Endothelial cell of umbilical vein (primary cell): ENCODE measurements at regions not wholly inside any gene's neighbourhood (a gene's known extent, or its start where the extent isn't known, plus 50 kb on each side); places are given as distances from the start of the nearest gene placed in this dataset.

ENCODE experiments used
- BruUV-seq: library from RNA; stranded (reverse); fragments of 400-500 nt; replicated peaks from 2 replicates; lab custom pipeline; 2021; lab: Mats Ljungman, UMichigan
- CTCF ChIA-PET: fragments of 300-600, 350-600 bp; sonication (Branson Sonifier 250); formaldehyde crosslinking; loops from one replicate; lab custom pipeline; 2021; ENCODE audit warnings: antibody characterized with exemption, inconsistent platforms; lab: Charles Lee
- POLR2A ChIA-PET: fragments of 300-600, 350-600 bp; sonication (Branson Sonifier 250); formaldehyde crosslinking; loops from one replicate; lab custom pipeline; 2021; ENCODE audit warnings: antibody characterized with exemption, inconsistent platforms; lab: Charles Lee
- DNase-seq: peaks from one replicate; pipeline ENCODE4 v3.0.0-alpha.2; 2011; ENCODE audit warnings: low read depth, low spot score
- FAIRE-seq: peaks from 2 replicates; lab custom pipeline; 2011; peaks lifted over from hg19 to GRCh38; lab: Jason Lieb, UNC
- H2AFZ ChIP-seq: 2 replicates; pipeline ENCODE4 v1.6.0; 2012; ENCODE audit warnings: low read depth, low read length, control low read depth, inconsistent platforms
- H3K27ac ChIP-seq: 2 replicates; pipeline ENCODE4 v1.5.1; 2011; ENCODE audit warnings: low read depth, mild to moderate bottlenecking, control low read depth, low read length, moderate library complexity; ENCODE audit not compliant: insufficient read depth
- H3K27me3 ChIP-seq, 2 experiments: 2 replicates each; pipeline versions ENCODE4 v1.6.0 to v1.6.1; 2011; ENCODE audit warnings: low read length in 2 of 2, mixed read lengths in 1 of 2; ENCODE audit not compliant: control insufficient read depth in 2 of 2, insufficient read depth in 2 of 2
- H3K36me3 ChIP-seq, 2 experiments: 2 replicates in 1 of 2; 3 replicates in 1 of 2; pipeline ENCODE4 v1.5.1; 2011; ENCODE audit warnings: low read length in 2 of 2, mild to moderate bottlenecking in 1 of 2, moderate library complexity in 1 of 2; ENCODE audit not compliant: control insufficient read depth in 2 of 2, insufficient read depth in 2 of 2; ENCODE audit errors: extremely low read depth in 1 of 2
- H3K4me1 ChIP-seq: 3 replicates; pipeline ENCODE4 v1.5.1; 2011; ENCODE audit warnings: mild to moderate bottlenecking, low read length; ENCODE audit not compliant: control insufficient read depth, insufficient read depth; ENCODE audit errors: extremely low read depth
- H3K4me2 ChIP-seq: 2 replicates; pipeline ENCODE4 v1.6.1; 2011; ENCODE audit warnings: low read length, control low read depth, mixed read lengths; ENCODE audit not compliant: insufficient read depth
- H3K4me3 ChIP-seq, 3 experiments: fragments of 200-600 bp in 1 of 3; sonication (generic), shearing (Covaris generic) in 1 of 3; replicated peaks in 1 of 3; 2 replicates each; pipeline ENCODE4 v1.5.1; 2011 to 2016; ENCODE audit warnings: control low read depth in 3 of 3, low read length in 3 of 3, mild to moderate bottlenecking in 2 of 3, inconsistent platforms in 1 of 3, low read depth in 1 of 3, moderate library complexity in 1 of 3; ENCODE audit not compliant: insufficient read depth in 1 of 3
- H3K79me2 ChIP-seq: 2 replicates; pipeline ENCODE4 v1.6.0; 2012; ENCODE audit warnings: low read length, inconsistent platforms; ENCODE audit not compliant: control insufficient read depth, insufficient read depth
- H3K9ac ChIP-seq: replicated peaks from 2 replicates; pipeline ENCODE3; 2011; ENCODE audit warnings: low read length, control low read depth; ENCODE audit not compliant: insufficient read depth; ENCODE audit errors: extremely low read depth
- H3K9me1 ChIP-seq: replicated peaks from 3 replicates; pipeline ENCODE4 v1.6.0; 2011; ENCODE audit warnings: mild to moderate bottlenecking, low read length; ENCODE audit not compliant: control insufficient read depth, insufficient read depth; ENCODE audit errors: extremely low read depth
- H3K9me3 ChIP-seq: replicated peaks from 2 replicates; pipeline ENCODE4 v1.5.1; 2012; ENCODE audit warnings: low read length, inconsistent platforms; ENCODE audit not compliant: control insufficient read depth, insufficient read depth
- H4K20me1 ChIP-seq: replicated peaks from 2 replicates; pipeline ENCODE3; 2011; ENCODE audit warnings: mild to moderate bottlenecking, low read length; ENCODE audit not compliant: control insufficient read depth, insufficient read depth; ENCODE audit errors: extremely low read depth
- CTCF ChIP-seq, 2 donors: IDR thresholded peaks; 1 replicate in 1 of 2; 2 replicates in 1 of 2; pipeline ENCODE4 v1.5.1; 2011; ENCODE audit warnings: low read length in 2 of 2, mild to moderate bottlenecking in 2 of 2, moderate library complexity in 2 of 2, control low read depth in 1 of 2, inconsistent platforms in 1 of 2, low read depth in 1 of 2; ENCODE audit not compliant: insufficient read depth in 1 of 2; ENCODE audit errors: extremely low read depth in 1 of 2
- EZH2 ChIP-seq: IDR thresholded peaks from 2 replicates; pipeline ENCODE4 v1.6.1; 2012; ENCODE audit warnings: borderline replicate concordance, low read depth, mild to moderate bottlenecking, moderate library complexity, low read length, inconsistent platforms; ENCODE audit not compliant: severe bottlenecking
- FOS ChIP-seq: IDR thresholded peaks from 2 replicates; pipeline ENCODE4 v1.6.1; 2011; ENCODE audit warnings: mild to moderate bottlenecking, low read length, moderate library complexity, borderline replicate concordance; ENCODE audit not compliant: insufficient read depth
- GATA2 ChIP-seq: IDR thresholded peaks from 2 replicates; pipeline ENCODE4 v1.7.0; 2011; ENCODE audit warnings: low read depth, mild to moderate bottlenecking, moderate library complexity, mixed read lengths, low read length; ENCODE audit not compliant: insufficient read length, insufficient read depth
- JUN ChIP-seq: IDR thresholded peaks from 2 replicates; pipeline ENCODE4 v1.6.1; 2011; ENCODE audit warnings: borderline replicate concordance, low read depth; ENCODE audit not compliant: insufficient read length, insufficient read depth
- MAX ChIP-seq: IDR thresholded peaks from 2 replicates; pipeline ENCODE4 v1.6.1; 2011; ENCODE audit not compliant: insufficient read depth, insufficient read length
- MYC ChIP-seq: IDR thresholded peaks from one replicate; pipeline ENCODE4 v1.6.1; 2011; ENCODE audit warnings: mild to moderate bottlenecking, low read depth, low read length
- POLR2A ChIP-seq: IDR thresholded peaks from 2 replicates; pipeline ENCODE4 v1.6.1; 2012; ENCODE audit warnings: low read depth, mild to moderate bottlenecking, control low read depth, low read length
- POLR2AphosphoS5 ChIP-seq: IDR thresholded peaks from 2 replicates; pipeline ENCODE4 v1.6.1; 2012; ENCODE audit warnings: low read depth, mild to moderate bottlenecking, control low read depth, low read length, moderate library complexity; ENCODE audit not compliant: insufficient read depth
- dilution Hi-C: fragments of 300-500 bp; cut with MboI; formaldehyde crosslinking; loops from one replicate; pipeline ENCODE4 v1.15.0; 2019; ENCODE audit warnings: low sequenced_read_pairs; ENCODE audit not compliant: extremely low pct_ligation_motif_present
- intact Hi-C: fragments of 100-400 bp; cut with micrococcal nuclease; formaldehyde crosslinking; loops from one replicate; pipeline ENCODE4 v1.10.0; 2022

GRCh38 chr17:74053712-74054078 is 149.8 kb upstream of the RPL38 start:
- FAIRE-seq (no peak), DNase-seq (no peak)
- H4K20me1 ChIP-seq, result no peaks in the 10 kb centered on the region
- CTCF ChIA-PET, result no interaction called here
- no peaks in the 10 kb centered on the region for H3K27me3 ChIP-seq
- H3K79me2 ChIP-seq, result no peaks in the 10 kb centered on the region
- H3K9me3 ChIP-seq, result peaks cover 2% of the 10 kb centered on the region
- no peaks in the 10 kb centered on the region for H3K4me1 ChIP-seq
- no peak overlapping the region for H2AFZ ChIP-seq
- no TSS peak for BruUV-seq
- TF ChIP-seq CTCF (IDR thresholded peaks at IDR 0.05; ENCODE audit: extremely low read depth in 1 of 2, insufficient read depth in 1 of 2, low read depth in 1 of 2, low read length in 2 of 2), result no peak
- no peak for TF ChIP-seq GATA2
- TF ChIP-seq MAX, result no peak
- no peak for TF ChIP-seq JUN
- TF ChIP-seq MYC, result no peak
- no peak for TF ChIP-seq EZH2
- no peak for TF ChIP-seq POLR2A
- TF ChIP-seq FOS, result no peak
- no peak for TF ChIP-seq POLR2AphosphoS5
- POLR2A ChIA-PET, result no interaction called here
- no peak overlapping the region for H3K4me3 ChIP-seq
- intact Hi-C loops, result no loop called here
- H3K9me1 ChIP-seq, result no peaks in the 10 kb centered on the region
- no peak overlapping the region for H3K9ac ChIP-seq
- no peak overlapping the region for H3K27ac ChIP-seq
- no peaks in the 10 kb centered on the region for H3K36me3 ChIP-seq
- dilution Hi-C loops, result no loop called here
- no peak overlapping the region for H3K4me2 ChIP-seq
